ENCODE measurements at regions not wholly inside any gene's neighbourhood (a gene's known extent, or its start where the extent isn't known, plus 50 kb on each side); places are given as distances from the start of the nearest gene placed in this dataset.

GRCh38 chr5:88613051-88613450, 269.9 kb downstream of the MEF2C start:
- no peak for DNase-seq

- no peak for DNase-seq
Measured at GRCh38 chr5:88610586-88610985, 272.4 kb downstream of the MEF2C start.

GRCh38 chr5:88607492-88607891, 275.5 kb downstream of the MEF2C start:
- no peak for DNase-seq

GRCh38 chr5:88606626-88607025, 276.4 kb downstream of the MEF2C start:
- no peak for DNase-seq

GRCh38 chr5:88606173-88606572, 276.8 kb downstream of the MEF2C start:
- no peak for DNase-seq

- no peak for DNase-seq
Measured at GRCh38 chr5:88602584-88602983, 280.4 kb downstream of the MEF2C start.

- DNase-seq, result no peak
Measured at GRCh38 chr5:88594441-88594840, 288.5 kb downstream of the MEF2C start.

- DNase-seq, result no peak
Measured at GRCh38 chr5:88588609-88589008, 294.4 kb downstream of the MEF2C start.

- no peak for DNase-seq
Measured at GRCh38 chr5:88583471-88583870, 299.5 kb downstream of the MEF2C start.

- no peak for DNase-seq
Measured at GRCh38 chr5:88558366-88558765, 289.7 kb upstream of the TMEM161B start.

- DNase-seq, result no peak
Measured at GRCh38 chr5:88557881-88558280, 289.2 kb upstream of the TMEM161B start.

- no peak for DNase-seq
Measured at GRCh38 chr5:88557131-88557530, 288.5 kb upstream of the TMEM161B start.

GRCh38 chr5:88556406-88556805, 287.8 kb upstream of the TMEM161B start:
- DNase-seq, result no peak

- DNase-seq, result no peak
Measured at GRCh38 chr5:88555674-88556073, 287.0 kb upstream of the TMEM161B start.

GRCh38 chr5:88553986-88554385, 285.3 kb upstream of the TMEM161B start:
- DNase-seq, result no peak

GRCh38 chr5:88553136-88553875, 284.7 kb upstream of the TMEM161B start:
- DNase-seq, result no peak

- no peak for DNase-seq
Measured at GRCh38 chr5:88552426-88552825, 283.8 kb upstream of the TMEM161B start.

GRCh38 chr5:88551724-88552345, 283.2 kb upstream of the TMEM161B start:
- no peak for DNase-seq

GRCh38 chr5:88550736-88551135, 282.1 kb upstream of the TMEM161B start:
- DNase-seq, result no peak

GRCh38 chr5:88548136-88548805, 279.6 kb upstream of the TMEM161B start:
- DNase-seq, result no peak

GRCh38 chr5:88545338-88545737, 276.7 kb upstream of the TMEM161B start:
- DNase-seq, result no peak

GRCh38 chr5:88544671-88545070, 276.0 kb upstream of the TMEM161B start:
- DNase-seq, result no peak

- no peak for DNase-seq
Measured at GRCh38 chr5:88544136-88544645, 275.5 kb upstream of the TMEM161B start.

GRCh38 chr5:88542786-88543185, 274.1 kb upstream of the TMEM161B start:
- DNase-seq, result no peak
